GM12892 (cell line): ENCODE measurements at regions not wholly inside any gene's neighbourhood (a gene's known extent, or its start where the extent isn't known, plus 50 kb on each side); places are given as distances from the start of the nearest gene placed in this dataset.

Source experiments
- DNase-seq: peaks from one replicate; pipeline ENCODE4 v3.0.0; 2011; ENCODE audit not compliant: insufficient read length
- FAIRE-seq: peaks from 2 replicates; lab custom pipeline; 2011; peaks lifted over from hg19 to GRCh38; lab: Jason Lieb, UNC
- POLR2A ChIP-seq: IDR thresholded peaks from 2 replicates; pipeline ENCODE4 v1.6.1; 2011; ENCODE audit warnings: low read depth, low read length, control low read depth
- POLR2AphosphoS5 ChIP-seq: IDR thresholded peaks from 2 replicates; pipeline ENCODE4 v1.6.1; 2011; ENCODE audit warnings: low read depth, low read length, control low read depth
- TAF1 ChIP-seq: IDR thresholded peaks from 2 replicates; pipeline ENCODE4 v1.6.1; 2011; ENCODE audit warnings: low read depth, mild to moderate bottlenecking, control low read depth, low read length, borderline replicate concordance

GRCh38 chr6:169949511-169950097 is 198.2 kb downstream of the ERMARD start:
- DNase-seq, result no peak
- TF ChIP-seq POLR2A (no peak), POLR2AphosphoS5 (no peak), TAF1 (no peak)
- FAIRE-seq, result no peak

DNA sequence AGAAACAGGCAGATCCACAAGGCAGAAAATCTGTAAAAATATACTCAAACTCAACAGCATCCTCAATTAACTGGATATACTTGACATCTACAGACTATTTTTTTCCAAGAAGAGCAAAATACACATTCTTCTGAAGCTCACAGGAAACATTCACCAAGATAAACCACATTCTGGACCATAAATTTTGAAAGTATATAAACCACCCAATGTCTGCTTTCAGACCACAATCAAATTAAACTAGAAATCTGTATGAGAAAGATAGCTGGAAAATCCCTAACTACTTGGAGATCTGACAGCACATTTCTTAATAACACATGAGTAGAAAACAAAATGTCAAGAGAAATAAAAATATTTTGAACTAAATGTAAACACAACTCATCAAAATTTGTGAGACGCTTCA is 195.5 kb downstream of the ERMARD start:
- no peak for FAIRE-seq
- DNase-seq, result no peak
- TF ChIP-seq POLR2A (no peak), TAF1 (no peak), POLR2AphosphoS5 (no peak)

DNA sequence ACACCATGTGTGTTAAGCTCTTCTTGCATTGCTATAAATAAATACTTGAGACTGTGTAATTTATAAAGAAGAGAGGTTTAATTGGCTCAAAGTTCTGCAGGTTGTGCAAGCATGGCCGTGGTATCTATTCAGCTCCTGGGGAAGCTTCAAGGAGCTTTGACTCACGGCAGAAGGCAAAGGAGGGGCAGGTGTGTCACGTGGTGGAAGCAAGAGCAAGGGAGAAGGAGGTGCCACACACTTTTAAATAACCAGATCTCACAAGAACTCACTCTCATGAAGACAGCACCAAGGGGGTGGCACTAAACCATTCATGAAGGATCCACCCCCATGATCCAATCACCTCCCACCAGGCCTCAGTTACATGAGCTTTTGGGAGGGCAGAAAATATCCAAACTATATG is 193.7 kb downstream of the ERMARD start:
- FAIRE-seq (no peak), DNase-seq (no peak)
- no peak for TF ChIP-seq POLR2AphosphoS5
- TF ChIP-seq TAF1, result no peak
- TF ChIP-seq POLR2A, result no peak

GRCh38 chr6:169944415-169944814 is 193.0 kb downstream of the ERMARD start:
- TF ChIP-seq POLR2A, result no peak
- TF ChIP-seq TAF1, result no peak
- TF ChIP-seq POLR2AphosphoS5, result no peak
- DNase-seq, result no peak
- no peak for FAIRE-seq

- FAIRE-seq (no peak), DNase-seq (no peak)
- TF ChIP-seq TAF1 (no peak), POLR2A (no peak), POLR2AphosphoS5 (no peak)
Observed at GRCh38 chr6:169944061-169944337, 192.6 kb downstream of the ERMARD start.

DNA sequence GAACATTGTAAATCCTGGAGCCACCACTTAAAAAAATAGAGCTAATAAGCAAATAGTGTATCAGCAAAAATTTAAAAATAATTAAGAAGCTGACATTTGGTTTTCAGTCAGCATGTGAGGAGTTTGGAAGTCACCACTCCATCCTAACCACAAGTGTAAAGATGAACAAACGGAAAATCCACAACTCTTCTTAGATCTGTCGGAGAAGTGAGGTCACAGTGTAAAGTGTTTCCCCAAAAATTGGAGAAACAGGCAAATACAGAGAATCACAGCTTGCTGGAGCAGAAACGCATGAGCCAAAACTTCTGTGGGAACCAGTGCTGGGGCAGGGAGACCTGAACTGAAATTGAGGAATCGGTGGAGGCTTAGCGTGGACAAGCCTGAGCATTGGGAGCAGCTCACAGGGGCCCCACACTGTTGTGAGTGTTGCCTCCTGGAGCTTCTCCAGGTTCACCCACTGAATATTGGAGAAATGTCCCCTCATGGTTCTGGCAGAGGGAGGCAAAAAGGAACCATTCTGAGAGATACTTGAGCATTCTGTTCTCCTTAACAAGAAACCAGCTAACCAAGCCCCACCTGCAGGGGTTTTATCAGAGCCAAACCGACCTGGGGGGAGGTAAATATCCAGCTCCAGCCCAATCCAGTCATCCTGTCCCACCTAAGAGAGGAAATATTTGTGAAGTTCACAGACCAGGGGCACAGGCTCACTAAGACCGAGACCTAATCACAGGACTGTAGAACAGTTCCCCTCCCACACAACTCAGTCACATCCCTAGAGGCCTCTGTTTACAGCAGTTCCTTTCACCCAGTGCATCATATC is 192.0 kb downstream of the ERMARD start:
- DNase-seq, result no peak
- TF ChIP-seq POLR2AphosphoS5, result no peak
- TF ChIP-seq POLR2A, result no peak
- no peak for TF ChIP-seq TAF1
- FAIRE-seq, result no peak

DNA sequence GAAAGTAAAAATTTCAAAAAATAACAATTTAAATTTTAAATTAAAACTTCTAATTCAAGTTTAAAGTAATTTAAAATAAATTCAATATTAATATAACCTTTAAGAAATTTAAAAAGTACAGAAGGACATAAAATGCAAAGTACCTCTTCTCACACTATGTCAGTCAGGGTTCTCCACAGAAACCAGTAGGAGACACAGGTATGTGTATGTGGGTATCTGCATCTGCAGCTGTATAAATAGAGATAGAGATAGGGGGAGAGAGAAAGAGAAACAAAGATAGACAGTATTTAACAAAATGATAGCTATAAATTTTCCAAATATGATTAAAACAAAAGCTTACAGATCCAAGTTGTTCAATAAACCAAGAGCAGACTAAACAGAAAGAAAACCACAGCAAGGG is 190.8 kb downstream of the ERMARD start:
- DNase-seq (no peak), FAIRE-seq (no peak)
- TF ChIP-seq TAF1, result no peak
- TF ChIP-seq POLR2AphosphoS5, result no peak
- no peak for TF ChIP-seq POLR2A

GRCh38 chr6:169940481-169941271 is 189.3 kb downstream of the ERMARD start:
- DNase-seq (no peak), FAIRE-seq (no peak)
- TF ChIP-seq TAF1, result no peak
- no peak for TF ChIP-seq POLR2AphosphoS5
- no peak for TF ChIP-seq POLR2A

GRCh38 chr6:169939554-169940164 is 188.2 kb downstream of the ERMARD start:
- TF ChIP-seq TAF1 (no peak), POLR2A (no peak), POLR2AphosphoS5 (no peak)
- FAIRE-seq, result no peak
- DNase-seq, result no peak

DNA sequence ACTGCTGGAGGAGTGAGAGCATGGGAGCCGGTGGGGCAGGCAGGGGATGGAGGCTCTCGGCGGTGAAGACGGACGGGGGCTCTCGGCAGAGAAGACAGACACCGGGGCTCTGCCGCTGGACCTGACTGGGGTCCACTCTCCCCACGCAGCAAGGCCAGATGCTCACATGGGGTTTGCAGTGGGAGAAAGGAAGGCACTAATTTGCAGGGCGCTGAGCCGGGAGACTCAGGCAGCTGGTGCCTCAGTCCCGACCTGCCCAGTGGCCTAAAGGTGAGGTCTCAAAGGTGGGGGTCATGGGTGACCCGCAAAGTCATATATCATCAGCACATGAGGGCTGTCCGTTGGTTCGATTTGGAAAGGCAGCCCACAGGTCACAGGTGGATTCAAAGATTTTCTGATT is 187.3 kb downstream of the ERMARD start:
- TF ChIP-seq POLR2AphosphoS5, result no peak
- no peak for TF ChIP-seq TAF1
- TF ChIP-seq POLR2A, result no peak
- DNase-seq (no peak), FAIRE-seq (no peak)

- FAIRE-seq (no peak), DNase-seq (no peak)
- TF ChIP-seq TAF1 (no peak), POLR2AphosphoS5 (no peak), POLR2A (no peak)
Observed at GRCh38 chr6:169938262-169938701, 186.9 kb downstream of the ERMARD start.
